ENCODE measurements at regions not wholly inside any gene's neighbourhood (a gene's known extent, or its start where the extent isn't known, plus 50 kb on each side); places are given as distances from the start of the nearest gene placed in this dataset.

DNA sequence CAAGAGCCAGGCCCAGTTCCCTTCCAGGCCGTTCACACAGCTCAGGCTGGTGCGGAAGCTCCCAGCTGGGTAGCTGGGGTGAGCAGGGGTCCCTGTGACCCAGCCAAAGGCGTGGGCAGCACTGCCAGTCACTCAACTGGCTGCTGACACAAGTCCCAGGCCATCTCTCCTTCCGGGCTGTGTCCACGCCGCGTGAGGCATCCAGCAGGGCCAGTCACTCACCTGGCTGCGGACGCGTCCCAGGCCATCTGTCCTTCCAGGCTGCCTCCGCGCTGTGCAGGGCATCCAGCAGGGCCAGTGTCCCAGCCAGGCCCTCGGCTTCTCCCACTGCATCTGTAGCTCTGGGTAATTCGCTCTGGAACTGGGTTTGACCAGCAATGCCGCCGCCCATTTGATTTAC is 184.2 kb downstream of the BRD1 start:
- DNase-seq (ENCODE audit: low read depth in 2 of 3, low spot score in 2 of 3), result no peak

DNA sequence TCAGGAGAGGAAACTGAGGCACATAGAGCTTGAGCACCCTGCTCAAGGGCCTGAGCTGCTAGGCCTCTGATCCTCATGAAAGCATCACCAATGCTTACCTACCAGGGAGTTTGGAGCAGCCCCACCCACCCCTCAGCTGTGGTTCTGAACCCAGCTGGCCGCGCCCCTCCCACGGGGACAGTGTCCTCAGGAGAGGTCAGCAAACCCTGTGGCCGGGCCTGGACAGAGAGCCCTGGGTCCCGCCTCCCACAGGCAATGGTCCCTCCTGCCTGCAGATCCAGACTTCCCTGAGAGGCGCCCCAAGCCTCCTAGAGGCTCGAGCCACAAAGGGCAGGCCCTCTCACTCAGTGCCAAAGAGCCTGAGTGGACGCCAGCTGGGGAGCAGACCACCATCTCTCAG is 184.9 kb downstream of the BRD1 start:
- no peak for DNase-seq (ENCODE audit: low read depth in 2 of 3, low spot score in 2 of 3)

DNA sequence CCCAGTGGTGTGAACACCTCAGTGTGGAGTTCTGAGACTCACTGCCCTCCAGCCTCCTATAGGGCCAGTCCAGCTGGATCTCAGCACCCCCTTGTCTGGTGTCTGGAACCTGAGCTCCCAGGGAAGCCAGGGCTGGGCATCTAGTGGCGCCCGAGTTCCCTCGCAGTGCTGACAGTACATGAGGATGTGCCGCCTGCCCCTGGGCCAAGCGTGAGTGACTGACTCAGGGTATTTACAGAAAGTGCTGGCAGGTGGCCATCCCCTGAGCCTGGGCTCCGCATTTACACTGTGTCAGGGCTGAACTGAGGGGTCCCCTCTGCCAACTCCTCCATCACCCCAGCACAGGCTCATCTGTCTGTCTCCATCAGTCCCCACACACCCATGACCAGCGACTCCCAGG is 185.3 kb downstream of the BRD1 start:
- no peak for DNase-seq (ENCODE audit: low read depth in 2 of 3, low spot score in 2 of 3)

DNA sequence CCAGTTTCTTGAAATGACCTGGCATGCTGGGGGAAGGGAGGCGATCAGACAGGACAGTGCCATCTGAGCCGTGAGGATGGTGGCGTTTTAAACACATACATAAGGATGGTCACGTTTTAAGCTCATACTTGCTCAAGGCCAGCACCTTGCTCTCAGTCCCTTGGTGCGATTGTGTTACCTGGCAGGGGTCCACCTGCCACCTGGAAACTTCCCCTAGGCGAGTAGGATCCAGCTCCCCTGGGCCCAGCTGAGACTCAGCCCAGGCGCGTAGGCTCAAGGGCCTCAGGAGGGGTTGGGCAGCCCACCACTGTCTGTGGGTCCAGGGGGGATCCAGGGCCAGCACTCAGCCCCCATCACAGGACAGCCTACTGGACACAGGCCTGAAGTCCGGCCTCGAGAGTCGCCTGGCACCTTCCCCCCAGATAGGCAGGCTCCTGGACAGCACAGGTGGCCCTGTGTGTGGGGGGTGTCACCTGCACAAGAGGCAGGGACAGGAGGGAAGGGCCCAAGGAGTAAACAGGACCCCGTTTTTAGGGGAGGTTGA is 185.8 kb downstream of the BRD1 start:
- no peak for DNase-seq (ENCODE audit: low read depth in 2 of 3, low spot score in 2 of 3)

DNA sequence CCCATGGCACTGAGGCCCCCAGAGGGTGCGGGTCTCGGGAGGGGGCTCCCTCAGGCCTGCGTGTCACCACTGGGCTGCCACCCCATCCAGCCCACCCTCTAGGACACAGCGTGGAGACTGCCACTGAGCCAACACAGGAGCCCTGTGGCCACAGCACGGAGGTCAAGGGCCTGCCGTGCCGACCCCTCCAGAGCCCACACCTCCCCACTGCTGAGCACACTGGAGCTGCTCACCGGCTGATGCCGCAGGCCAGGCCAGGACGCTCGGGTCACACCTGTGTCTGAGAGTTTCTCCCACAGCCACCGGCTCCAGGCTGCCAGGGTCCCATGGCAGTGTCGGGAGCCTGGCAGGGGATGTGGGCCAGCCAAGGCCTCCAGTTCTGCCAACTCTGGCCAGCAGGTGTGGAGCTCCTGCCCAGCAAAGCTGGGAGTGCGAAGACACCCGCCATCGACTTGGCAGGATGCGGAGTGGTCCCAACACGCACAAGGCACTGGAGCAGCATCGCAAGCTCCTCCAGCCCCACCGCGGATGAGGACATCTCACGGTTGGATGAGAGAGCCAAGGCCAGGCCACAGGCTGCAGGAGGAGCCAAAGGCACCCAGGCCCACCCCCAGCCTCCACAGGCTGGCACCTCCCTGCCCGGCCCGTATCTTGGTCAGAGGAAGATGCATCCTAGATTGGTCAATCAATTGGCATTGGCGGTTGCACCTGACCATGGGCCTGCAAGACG is 187.1 kb downstream of the BRD1 start:
- no peak for DNase-seq (ENCODE audit: low read depth in 2 of 3, low spot score in 2 of 3)

DNA sequence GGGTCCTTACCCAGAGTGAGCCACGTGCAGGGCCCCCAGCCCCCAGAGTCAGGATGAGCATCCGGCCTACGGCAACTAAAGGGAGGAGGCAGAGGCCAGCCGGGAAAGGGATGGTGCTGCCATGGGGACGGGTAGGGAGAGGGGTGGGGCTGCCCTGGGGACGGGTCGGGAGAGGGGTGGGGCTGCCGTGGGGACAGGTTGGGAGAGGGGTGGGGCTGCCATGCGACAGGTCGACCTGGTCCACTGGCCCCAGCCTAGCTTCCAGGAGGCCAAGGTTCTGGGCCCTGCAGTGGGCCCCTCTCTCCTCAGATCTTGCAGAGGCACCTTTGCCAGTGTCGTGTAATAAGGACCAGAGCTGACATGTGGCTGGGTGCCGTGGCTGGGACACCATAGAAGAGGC is 187.7 kb downstream of the BRD1 start:
- no peak for DNase-seq (ENCODE audit: low read depth in 2 of 3, low spot score in 2 of 3)

DNA sequence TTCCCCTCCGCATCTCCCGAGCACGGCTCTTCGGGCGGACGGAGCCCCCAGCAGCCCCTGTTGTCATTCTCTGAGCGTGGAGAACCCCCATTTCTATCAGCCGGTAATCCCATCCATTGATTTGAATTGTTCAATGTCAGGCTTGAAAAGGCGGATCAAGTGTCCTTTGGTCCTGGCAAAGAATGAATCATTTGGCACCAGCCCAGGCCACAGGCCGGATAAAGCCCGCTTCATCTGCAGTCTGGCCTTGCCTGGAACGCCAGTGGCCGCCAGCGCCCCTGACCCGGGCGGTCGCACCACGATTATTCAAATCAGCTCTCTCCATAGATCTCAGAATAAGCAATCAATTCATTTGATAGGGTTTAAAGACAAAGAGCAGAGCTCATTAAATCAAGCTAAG is 188.9 kb downstream of the BRD1 start:
- no peak for DNase-seq (ENCODE audit: low read depth in 2 of 3, low spot score in 2 of 3)

DNA sequence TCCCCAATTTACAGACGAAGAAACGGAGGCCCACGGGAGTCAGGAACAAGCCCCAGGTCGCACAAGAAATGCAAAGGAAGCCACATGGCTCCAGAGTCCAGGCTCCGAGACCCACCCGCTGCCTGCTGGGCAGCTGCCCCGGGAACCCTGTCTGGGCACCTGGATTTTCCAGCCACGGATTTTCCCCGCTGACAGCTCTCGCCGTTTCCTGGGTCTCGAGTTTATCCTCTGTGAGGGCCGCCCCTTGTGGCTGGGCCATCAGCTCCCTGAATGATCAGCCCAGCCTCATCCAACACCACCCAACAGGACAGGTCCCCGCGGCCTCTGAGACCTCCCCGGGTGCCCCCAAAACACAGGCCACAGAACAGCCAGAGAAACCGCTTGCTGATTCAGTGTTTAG is 189.7 kb downstream of the BRD1 start:
- DNase-seq (ENCODE audit: low read depth in 2 of 3, low spot score in 2 of 3), result no peak

DNA sequence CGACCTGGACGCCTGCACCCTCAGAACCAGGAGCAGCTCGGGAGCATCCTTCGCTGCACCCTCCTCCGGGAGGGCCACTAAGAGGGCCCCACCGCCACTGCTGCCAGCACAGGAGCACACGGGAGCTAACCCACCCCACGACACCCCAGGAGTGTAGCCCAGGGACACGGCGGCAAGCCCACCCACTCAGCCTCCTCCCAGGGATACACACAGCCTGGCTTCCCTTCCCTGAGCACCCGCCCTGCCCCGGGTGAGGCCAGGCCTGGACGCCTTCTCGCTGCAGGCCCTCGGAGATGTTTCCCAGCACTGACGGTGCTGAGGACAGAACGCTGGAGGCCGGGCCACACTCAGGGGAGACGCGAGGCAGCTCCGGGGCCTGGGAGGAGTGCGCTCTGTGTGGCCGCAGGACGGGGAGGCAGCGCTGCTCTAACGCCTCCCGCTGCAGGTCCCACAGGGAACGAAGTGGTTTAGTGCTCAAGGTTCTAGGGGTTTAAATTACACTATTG is 190.4 kb downstream of the BRD1 start:
- DNase-seq (ENCODE audit: low read depth in 2 of 3, low spot score in 2 of 3), result no peak

DNA sequence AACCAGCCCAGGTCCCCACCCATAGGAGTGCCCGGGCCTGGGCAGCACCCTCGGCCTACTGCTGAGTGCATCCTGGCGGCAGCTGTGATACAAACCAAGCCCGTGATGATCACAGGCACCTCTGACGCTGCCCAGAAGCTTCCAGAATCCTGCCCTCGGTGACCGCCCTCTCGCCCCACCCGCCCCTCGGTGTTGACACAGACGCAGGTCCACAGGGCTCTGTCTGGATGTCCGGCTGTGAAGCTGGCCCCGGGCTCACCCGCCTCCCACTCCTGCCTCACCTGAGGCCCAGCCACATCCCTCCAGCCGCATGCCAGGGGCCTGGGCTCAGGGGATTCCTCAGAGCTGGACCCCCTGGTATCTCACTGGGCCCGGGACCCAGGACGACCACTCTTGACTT is 191.0 kb downstream of the BRD1 start:
- no peak for DNase-seq (ENCODE audit: low read depth in 2 of 3, low spot score in 2 of 3)

DNA sequence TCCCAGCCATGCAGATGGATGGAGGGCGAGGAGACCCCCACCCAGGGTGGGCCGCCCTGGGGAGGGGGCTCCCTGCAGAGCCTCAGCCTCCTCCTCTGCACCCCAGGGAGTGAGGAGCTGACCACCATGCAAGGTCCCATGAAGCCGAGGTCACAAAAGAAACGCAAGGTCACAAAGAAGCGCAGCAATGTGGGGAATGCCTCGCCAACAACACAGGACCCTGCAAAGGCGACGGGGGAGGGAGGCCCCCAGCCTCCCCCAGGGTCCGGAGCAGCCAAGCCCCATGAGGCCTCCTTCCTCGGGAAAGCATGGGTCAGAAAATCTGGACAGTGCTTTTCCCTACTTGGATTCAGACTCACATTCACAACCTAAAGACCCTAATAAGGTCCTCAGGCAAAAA is 191.5 kb downstream of the BRD1 start:
- no peak for DNase-seq (ENCODE audit: low read depth in 2 of 3, low spot score in 2 of 3)

DNA sequence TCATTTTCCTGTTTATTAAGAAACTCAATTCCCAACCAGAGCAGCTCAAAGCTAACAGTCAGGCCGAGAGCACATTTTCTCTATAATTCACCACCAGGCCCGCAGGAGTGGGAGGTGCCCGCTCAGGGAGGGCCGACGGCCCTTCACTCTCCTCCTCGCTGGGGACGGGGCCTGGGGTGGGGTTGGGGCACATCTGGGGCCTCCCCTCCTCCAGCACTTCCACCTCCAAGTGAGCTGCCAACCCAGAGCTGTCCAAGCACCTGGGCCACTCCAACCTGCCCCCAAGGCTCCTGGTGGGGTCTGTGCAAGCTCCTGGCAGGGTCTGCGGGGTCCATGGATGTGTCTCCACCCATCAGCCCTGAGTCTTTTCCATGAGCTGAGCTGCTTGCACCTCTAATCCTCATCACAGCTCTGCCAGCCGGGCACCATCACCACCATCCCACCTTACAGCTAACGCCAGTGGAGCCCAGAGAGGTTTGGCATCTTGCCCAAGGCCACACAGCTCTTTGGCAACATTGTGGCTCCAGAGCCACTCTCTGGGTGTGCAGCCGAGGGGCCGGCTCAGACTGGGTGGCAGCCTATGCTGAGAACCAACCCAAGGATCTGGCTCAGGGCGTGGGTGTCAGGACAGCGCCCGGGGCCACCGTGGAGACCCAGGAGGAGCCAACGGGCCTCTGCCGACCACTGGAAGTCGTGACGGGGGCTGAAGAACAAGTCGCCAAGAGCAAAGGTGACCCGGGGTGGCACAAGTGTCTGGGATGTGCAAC is 193.5 kb downstream of the BRD1 start:
- DNase-seq (ENCODE audit: low read depth in 2 of 3, low spot score in 2 of 3), result no peak

DNA sequence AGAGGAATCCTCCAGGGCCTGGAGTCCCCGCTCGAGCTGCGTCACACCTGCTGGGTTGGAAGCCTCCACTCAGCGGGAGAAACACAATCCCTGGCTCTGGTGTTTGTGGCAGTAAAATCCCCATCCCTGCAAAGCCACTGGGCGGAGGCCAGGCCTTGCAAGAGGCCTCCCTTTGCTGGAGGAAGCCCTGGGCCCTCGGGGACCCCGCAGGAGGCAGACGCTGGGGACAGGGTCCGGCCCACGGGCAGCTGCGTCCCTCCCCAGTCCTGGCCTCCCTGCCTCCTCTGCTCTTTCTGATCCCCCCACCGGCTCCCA is 194.7 kb downstream of the BRD1 start:
- no peak for DNase-seq (ENCODE audit: low read depth in 2 of 3, low spot score in 2 of 3)

DNA sequence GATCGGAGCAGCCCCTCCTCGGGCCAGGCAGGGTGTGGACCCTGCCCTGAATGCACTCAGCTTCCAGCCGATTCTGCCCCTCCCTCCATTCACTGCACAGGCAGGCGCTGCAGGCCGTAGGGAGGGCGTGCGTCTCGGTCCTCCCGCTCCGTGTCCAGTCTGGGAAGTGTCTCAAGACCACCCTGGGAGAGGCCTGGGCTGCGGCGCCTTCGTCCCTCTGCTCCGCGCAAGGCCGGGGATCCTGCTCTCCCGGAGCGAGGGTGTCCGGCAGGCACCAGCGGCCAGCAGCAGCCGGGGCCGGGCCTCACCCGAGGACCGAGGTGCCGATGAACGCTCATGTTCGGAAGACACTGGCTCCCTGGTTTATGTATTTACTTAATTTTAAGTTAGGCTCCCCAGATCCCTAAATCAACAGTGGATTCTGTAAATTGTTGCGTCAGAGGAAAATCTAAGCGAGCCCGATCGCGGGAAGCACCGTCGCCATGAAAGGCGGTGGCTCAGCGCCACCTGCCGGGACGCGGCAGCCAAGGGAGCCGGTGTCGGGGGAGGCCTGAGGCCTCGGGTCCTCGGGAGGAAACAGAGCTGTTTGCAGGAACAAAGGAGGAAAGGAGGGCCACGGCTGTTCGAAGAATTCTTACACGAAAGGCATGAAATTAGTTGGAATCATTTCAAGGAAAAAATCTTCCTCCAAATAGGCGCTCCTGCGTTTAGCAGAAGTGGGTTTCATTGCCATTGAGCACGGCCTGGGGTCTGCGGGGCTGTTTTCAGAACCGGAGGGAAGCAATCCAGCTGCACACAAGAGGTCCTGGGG is 195.3 kb downstream of the BRD1 start:
- peak in 2 of 3 donors; percentile 48 to 59 for DNase-seq (ENCODE audit: low read depth in 2 of 3, low spot score in 2 of 3)

DNA sequence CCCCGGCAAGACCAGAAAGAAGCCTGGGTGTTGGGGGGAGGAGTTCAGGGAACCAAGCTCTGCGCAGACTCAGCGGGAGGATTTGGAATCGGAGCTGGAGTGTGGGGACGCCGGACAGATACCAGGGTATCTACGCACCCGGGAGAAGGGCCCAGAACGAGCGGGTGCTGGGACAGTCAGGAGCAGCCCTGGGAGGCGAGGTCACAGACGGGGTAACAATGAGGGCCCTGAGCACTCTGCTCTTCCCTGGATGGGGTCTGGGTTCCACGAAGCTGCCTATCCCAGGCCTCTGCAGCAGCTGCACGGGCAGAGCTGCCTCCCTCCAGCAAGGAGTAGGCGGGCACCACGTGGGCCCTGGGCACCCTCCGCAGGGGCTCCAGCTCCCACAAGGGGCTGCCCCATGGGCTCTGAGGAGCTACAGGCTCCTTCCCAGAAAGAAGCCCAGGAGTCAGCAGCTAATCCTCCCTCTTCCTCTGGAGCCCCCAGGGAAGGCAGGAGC is 197.2 kb downstream of the BRD1 start:
- DNase-seq (ENCODE audit: low read depth in 2 of 3, low spot score in 2 of 3), result no peak

DNA sequence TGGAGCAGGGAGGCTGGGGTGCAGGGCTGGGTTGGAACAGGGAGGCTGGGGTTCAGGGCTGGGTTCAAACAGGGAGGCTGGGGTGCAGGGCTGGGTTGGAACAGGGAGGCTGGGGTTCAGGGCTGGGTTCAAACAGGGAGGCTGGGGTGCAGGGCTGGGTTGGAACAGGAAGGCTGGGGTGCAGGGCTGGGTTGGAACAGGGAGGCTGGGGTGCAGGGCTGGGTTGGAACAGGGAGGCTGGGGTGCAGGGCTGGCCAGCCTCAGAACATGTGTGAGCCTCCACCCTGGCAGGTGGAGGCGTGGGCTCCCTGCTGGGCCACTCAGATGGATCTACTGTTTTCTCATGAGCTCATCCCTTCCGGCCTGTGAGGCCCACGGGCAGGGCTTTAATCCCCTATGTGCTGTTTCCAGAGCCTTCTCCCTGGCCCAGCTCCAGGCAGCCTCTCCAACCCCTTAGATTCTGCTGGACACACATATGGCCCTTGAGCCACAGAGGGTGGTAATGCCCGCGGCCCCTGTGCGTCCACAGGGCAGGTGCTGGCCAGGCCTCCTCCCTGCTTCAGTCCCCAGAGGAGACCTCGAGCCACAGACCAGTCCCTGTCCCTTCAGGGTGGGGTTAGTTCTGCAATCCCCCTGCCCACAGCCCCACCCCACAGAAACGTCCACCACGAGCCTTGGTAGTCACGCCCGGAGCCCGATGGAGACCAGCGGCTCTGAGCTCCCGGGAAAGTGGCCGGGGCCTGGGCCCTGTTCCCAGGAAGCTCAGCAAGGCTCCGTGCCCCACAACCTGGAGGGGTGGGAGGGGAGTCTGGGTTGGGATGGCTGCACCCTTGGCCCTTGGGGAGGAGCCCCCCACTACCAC is 197.9 kb downstream of the BRD1 start:
- no peak for DNase-seq (ENCODE audit: low read depth in 2 of 3, low spot score in 2 of 3)

DNA sequence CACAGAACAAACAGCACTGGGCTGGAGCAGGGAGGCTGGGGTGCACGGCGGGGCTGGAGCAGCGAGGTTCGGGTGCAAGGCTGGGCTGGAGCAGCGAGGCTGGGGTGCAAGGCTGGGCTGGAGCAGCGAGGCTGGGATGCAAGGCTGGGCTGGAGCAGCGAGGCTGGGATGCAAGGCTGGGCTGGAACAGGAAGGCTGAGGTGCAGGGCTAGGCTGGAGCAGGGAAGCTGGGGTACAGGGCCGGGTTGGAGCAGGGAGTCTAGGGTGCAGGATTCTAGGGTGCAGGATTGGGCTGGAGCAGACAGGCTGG is 198.5 kb downstream of the BRD1 start:
- no peak for DNase-seq (ENCODE audit: low read depth in 2 of 3, low spot score in 2 of 3)

DNA sequence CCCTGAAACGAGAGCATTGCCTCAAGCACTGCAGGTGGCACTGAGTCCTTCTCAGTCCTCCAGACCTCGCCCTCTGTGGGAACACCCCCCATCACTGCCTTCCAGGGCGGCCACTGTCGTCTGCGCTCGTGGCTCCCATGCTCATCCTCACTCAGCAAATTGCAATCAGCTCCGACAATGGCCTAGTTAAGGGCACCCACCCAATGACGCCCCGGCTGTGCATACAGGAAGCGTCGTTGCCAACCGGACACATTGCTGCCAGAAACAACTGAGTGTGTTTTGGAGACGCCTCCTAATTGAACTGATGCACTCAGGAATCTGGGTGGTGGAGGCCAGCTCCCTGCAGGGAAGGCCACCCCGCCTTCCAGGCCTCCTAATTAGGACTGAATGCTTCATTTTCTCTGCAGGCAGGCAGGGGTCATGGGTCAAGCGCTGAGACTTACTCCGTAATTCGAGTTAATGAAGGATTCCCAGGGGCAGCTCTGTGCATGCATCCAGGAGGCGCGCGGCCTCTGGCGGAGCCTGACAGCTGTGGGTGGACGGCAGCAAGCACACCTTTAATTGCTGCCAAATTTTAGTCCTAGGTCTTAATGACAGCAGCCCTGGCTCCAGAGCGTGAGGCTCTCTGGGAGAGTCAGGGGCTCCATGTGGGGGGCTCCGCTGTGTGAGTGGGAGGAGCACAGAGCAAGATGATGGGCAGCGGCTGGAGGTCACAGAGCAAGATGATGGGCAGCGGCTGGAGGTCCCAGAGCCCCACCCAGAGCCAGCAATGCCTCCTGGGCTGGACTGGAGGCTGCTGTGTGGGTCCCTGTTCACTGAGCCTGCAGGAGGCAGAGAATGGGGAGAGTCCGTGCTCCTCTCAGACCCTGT is 199.0 kb downstream of the BRD1 start:
- no peak for DNase-seq (ENCODE audit: low read depth in 2 of 3, low spot score in 2 of 3)

Data from hematopoietic multipotent progenitor cell (in vitro differentiated cells).